IPS-18a (cell line): ENCODE measurements at regions not wholly inside any gene's neighbourhood (a gene's known extent, or its start where the extent isn't known, plus 50 kb on each side); places are given as distances from the start of the nearest gene placed in this dataset.
"Not testable (repeated sequence)": the region's sequence is repeated elsewhere in the genome, so short reads cannot be mapped to it uniquely, and the experiment has no call there.

Source experiments
- H3K27ac ChIP-seq: one replicate; pipeline ENCODE4 v1.5.1; 2013; ENCODE audit warnings: low read length
- H3K27me3 ChIP-seq: one replicate; pipeline ENCODE4 v1.6.1; 2013; ENCODE audit warnings: mild to moderate bottlenecking, low read length; ENCODE audit not compliant: control insufficient read depth, insufficient read depth
- H3K36me3 ChIP-seq: one replicate; pipeline ENCODE4 v1.6.1; 2013; ENCODE audit warnings: low read depth, low read length; ENCODE audit not compliant: control insufficient read depth
- H3K4me1 ChIP-seq: one replicate; pipeline ENCODE4 v1.6.1; 2013; ENCODE audit warnings: low read depth, low read length; ENCODE audit not compliant: control insufficient read depth
- H3K4me3 ChIP-seq: one replicate; pipeline ENCODE4 v1.5.1; 2013; ENCODE audit warnings: low read length
- H3K9ac ChIP-seq: one replicate; pipeline ENCODE4 v1.6.1; 2013; ENCODE audit warnings: mild to moderate bottlenecking, low read length, moderate library complexity
- H3K9me3 ChIP-seq: one replicate; pipeline ENCODE4 v1.6.1; 2013; ENCODE audit warnings: low read depth, low read length; ENCODE audit not compliant: control insufficient read depth

DNA sequence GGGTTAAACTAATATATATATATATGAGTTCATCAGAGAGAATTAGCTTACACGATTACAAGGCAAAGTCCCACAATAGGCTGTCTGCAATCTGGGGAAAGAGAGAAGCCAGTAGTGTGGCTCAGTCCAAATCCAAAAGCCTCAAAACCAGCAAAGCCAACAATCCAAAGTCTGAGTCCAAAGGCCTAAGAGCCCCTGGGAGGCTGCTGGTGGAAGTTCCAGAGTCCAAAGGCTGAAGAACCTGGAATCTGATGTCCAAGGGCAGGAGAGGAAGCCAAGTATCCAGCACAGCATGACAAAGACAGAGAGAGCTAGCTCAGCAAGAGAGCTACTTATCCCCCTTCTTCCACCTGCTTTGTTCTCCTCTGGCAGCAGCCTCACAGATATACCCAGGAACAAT is 274.7 kb upstream of the ID4 start:
- no peak overlapping the region for H3K9ac ChIP-seq
- H3K36me3 ChIP-seq = no peaks in the 10 kb centered on the region
- no peaks in the 10 kb centered on the region for H3K4me1 ChIP-seq
- no peaks in the 10 kb centered on the region for H3K27me3 ChIP-seq
- H3K4me3 ChIP-seq = no peak overlapping the region
- H3K27ac ChIP-seq = no peak overlapping the region
- H3K9me3 ChIP-seq = no peaks in the 10 kb centered on the region

DNA sequence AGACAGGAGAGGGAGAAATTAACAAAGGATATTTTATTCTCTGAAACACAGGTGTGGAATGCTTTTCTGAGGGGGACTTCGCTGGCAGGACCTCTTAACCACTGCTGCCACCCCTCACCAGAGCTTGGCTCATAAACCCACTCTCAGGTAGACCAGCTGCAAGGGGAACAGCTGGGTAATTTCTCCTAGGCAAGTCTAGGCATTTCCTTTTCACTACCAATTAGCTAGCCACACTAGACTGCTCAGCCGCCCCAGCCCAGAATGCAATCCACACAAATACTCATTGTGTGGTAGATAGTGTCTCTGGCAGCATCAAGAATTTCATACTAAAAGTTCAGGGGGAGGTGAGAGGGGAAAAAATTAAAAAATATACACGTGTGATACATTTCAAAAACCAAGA is 267.6 kb upstream of the ID4 start:
- Histone ChIP-seq H3K27me3 (no peaks in the 10 kb centered on the region), H3K4me1 (no peaks in the 10 kb centered on the region), H3K9ac (no peak overlapping the region)

DNA sequence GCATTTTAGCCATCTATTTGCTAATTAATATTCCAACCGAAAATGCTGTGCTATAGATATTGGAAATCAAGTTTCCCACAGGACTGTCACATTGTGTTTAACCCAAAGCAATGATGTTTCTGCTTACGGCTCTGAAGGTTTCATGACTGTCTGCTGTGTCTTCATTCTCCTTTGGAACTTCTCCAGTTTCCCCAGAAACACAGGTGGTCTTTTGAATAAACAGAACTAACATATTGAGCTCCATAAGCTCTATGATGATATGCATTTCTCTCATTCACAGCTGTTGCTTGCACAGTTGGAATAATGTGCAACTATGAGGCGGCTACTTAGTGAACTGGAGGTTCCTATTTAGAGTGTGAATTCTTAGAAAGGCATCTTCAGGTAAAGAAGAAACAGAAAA is 266.0 kb upstream of the ID4 start:
- Histone ChIP-seq H3K4me1 (no peaks in the 10 kb centered on the region), H3K9me3 (no peaks in the 10 kb centered on the region), H3K4me3 (no peak overlapping the region), H3K36me3 (no peaks in the 10 kb centered on the region), H3K27ac (no peak overlapping the region), H3K9ac (no peak overlapping the region), H3K27me3 (no peaks in the 10 kb centered on the region)

More for the DNA sequence above, 267.6 kb upstream of the ID4 start:
- no peak overlapping the region for H3K4me3 ChIP-seq
- no peak overlapping the region for H3K27ac ChIP-seq
- H3K36me3 ChIP-seq = no peaks in the 10 kb centered on the region
- H3K9me3 ChIP-seq = no peaks in the 10 kb centered on the region

DNA sequence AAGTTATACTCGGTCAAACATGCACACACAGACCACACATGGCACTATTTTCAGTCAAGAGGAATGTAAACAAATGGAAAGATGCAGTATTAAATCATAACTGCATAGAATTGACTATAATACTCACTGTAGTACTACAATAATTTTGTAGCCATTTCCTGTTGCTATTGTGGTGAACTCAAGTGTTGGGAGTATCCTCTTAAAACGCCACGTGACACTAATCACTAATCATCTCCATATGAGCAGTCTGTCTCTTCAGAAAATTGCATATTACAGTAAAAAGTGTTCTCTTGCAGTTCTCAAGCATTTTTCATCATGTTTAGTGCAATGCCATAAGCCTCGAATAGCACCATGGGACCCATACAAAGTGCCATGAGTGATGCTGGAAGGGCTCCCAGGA is 258.7 kb upstream of the ID4 start:
- Histone ChIP-seq H3K9ac (no peak overlapping the region), H3K36me3 (no peaks in the 10 kb centered on the region), H3K4me1 (no peaks in the 10 kb centered on the region), H3K27ac (no peak overlapping the region), H3K4me3 (no peak overlapping the region), H3K9me3 (no peaks in the 10 kb centered on the region), H3K27me3 (no peaks in the 10 kb centered on the region)

DNA sequence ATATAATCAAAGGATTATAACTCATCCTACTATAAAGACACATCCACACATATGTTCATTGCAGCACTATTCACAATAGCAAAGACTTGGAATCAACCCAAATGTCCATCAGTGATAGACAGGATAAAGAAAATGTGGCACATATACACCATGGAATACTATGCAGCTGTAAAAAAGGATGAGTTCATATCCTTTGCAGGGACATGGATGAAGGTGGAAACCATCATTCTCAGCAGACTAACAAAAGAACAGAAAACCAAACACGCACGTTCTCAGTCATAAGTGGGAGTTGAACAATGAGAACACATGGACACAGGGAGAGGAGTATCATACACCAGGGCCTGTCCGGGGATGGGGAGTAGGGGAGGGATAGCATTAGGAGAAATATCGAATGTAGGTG is 253.0 kb upstream of the ID4 start:
- not testable (repeated sequence) for H3K9ac ChIP-seq, H3K4me1 ChIP-seq, H3K27ac ChIP-seq, H3K4me3 ChIP-seq, H3K36me3 ChIP-seq, H3K9me3 ChIP-seq, H3K27me3 ChIP-seq

DNA sequence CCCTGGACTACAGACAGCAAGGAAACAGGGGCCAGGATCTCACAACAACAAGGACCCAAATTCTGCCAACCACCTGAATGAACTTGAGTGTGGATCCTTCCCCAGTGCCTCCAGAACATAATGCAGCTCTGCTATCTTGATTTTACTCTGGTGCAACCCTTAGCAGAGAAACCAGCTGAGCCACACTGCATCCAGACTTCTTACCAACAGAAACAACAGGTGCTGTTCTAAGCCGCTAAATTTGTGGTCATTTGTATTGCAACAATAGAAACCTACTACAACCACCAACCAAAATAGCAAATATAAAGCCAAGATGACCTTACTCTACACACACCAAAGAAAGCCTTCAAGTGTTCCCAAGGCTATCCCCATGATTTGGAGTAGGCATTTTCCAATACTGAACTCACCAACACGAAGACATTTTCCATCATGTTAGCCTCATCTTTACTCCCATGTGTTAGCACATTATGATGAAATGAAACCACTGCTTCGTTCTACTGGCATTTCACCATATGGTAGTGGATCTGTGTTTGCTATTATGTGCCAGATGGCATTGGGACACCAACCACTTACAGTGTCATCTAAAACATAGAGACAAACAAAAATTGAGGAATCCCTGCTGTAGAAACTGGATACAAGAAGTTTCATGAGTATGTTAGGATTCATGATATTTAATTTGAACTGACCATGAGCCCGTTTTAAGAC is 249.8 kb upstream of the ID4 start:
- Histone ChIP-seq H3K27me3 (no peaks in the 10 kb centered on the region), H3K36me3 (no peaks in the 10 kb centered on the region), H3K9ac (no peak overlapping the region), H3K9me3 (no peaks in the 10 kb centered on the region), H3K27ac (no peak overlapping the region), H3K4me1 (no peaks in the 10 kb centered on the region), H3K4me3 (no peak overlapping the region)

DNA sequence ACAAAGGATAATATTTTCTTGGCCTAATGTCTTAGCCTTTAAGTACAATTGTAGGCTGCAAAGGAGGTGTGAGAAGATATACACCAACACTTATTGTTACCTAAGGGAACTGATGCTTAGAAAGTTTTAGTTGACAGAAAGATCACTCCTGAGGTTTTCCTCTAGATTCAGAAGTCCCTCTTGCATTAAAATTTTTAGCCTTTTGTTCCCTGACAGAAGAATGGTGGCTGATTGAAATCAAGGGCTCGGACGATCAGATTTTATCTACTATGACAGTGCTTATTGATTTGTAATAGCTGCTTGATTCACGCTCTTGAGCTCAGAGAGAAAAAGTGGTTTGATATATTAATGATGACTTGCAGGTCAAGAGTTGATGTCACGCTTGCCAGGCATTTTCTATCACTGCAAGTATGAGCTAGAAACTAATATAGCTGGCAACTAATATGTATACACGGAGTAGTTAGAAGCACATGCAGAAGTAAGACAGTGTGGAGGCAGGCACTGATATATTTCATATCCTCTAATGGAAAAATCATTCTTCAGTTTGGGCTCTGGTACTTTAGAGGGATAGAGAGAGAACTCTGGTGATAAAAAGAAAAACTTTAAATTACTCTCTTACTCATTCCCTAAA is 246.6 kb upstream of the ID4 start:
- no peak overlapping the region for H3K4me3 ChIP-seq
- H3K9me3 ChIP-seq = no peaks in the 10 kb centered on the region
- H3K27ac ChIP-seq = no peak overlapping the region
- no peak overlapping the region for H3K9ac ChIP-seq
- no peaks in the 10 kb centered on the region for H3K36me3 ChIP-seq
- H3K27me3 ChIP-seq = no peaks in the 10 kb centered on the region
- no peaks in the 10 kb centered on the region for H3K4me1 ChIP-seq

- H3K27ac ChIP-seq = no peak overlapping the region
- H3K36me3 ChIP-seq = no peaks in the 10 kb centered on the region
- no peaks in the 10 kb centered on the region for H3K27me3 ChIP-seq
- H3K4me1 ChIP-seq = no peaks in the 10 kb centered on the region
- no peak overlapping the region for H3K4me3 ChIP-seq
- no peak overlapping the region for H3K9ac ChIP-seq
- no peaks in the 10 kb centered on the region for H3K9me3 ChIP-seq
These were observed 239.3 kb upstream of the ID4 start for GRCh38 chr6:19597809-19598320.

DNA sequence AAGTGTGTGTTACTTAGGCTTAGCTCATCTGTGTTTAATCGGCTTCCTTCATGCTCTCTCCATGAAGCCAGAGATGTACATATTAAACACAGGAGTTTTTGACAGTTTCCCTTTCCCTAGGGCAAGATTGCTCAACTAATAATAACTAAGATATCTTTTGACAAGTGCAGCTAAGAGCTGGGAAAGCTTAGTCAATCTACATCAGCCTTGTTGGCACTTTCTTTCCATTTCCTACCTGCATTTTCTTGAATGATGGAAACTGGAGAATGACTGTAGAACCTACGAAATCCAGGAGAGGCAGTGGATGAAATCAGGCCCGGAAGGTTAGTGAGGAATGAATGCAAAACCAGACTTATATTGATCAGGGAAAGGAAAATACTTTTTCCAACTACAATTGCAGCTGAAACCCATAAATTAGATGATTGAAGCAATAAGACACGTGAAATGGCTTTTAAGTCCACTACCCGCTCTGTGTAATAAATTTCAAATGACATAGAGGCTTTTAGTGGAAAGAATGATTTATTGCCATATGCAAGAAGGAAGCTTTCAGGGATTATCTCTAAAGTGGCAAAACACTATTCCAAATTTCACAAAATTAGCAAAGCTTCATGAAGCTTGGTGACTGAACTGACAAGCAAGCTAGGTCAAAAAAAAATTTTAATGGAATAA is 237.2 kb upstream of the ID4 start:
- Histone ChIP-seq H3K27me3 (no peaks in the 10 kb centered on the region), H3K4me3 (no peak overlapping the region), H3K9ac (no peak overlapping the region), H3K9me3 (no peaks in the 10 kb centered on the region), H3K36me3 (no peaks in the 10 kb centered on the region), H3K4me1 (no peaks in the 10 kb centered on the region), H3K27ac (no peak overlapping the region)

DNA sequence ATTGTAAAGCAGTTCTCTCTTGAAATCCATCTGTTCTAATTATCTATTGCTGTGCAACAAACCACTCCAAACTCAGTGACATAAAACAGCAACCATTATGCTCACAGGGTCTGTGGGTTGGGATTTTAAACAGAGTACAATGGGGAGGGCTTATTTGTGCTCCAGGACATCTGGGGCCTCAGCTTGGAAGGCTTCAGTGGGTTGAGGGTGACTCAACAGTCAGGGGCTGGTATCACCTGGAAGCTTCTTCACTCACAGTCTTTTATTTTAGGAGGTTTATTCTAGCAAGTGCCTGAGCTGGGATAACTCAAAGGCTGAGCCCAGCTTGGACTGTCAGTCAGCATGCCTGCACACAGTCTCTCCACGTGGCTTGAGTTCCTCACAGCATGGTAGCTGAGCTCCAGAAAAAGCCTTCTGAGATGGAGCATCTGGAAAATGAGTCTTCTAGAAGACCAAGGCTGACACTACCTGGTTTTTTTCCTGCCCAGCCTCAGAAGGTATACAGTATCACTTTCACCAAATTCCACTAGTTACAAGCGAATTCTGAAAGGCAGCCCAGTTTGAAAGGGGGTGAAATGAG is 234.6 kb upstream of the ID4 start:
- Histone ChIP-seq H3K27me3 (no peaks in the 10 kb centered on the region), H3K27ac (no peak overlapping the region), H3K4me3 (no peak overlapping the region), H3K9me3 (no peaks in the 10 kb centered on the region), H3K36me3 (no peaks in the 10 kb centered on the region), H3K9ac (no peak overlapping the region), H3K4me1 (no peaks in the 10 kb centered on the region)

- no peak overlapping the region for H3K4me3 ChIP-seq
- H3K27me3 ChIP-seq = no peaks in the 10 kb centered on the region
- H3K27ac ChIP-seq = no peak overlapping the region
These were observed 233.4 kb upstream of the ID4 start for GRCh38 chr6:19603721-19604120.

More at GRCh38 chr6:19603721-19604120, 233.4 kb upstream of the ID4 start:
- Histone ChIP-seq H3K4me1 (no peaks in the 10 kb centered on the region), H3K9me3 (no peaks in the 10 kb centered on the region), H3K36me3 (no peaks in the 10 kb centered on the region), H3K9ac (no peak overlapping the region)
